Peyer's patch (tissue), 4 donors: ENCODE measurements at regions not wholly inside any gene's neighbourhood (a gene's known extent, or its start where the extent isn't known, plus 50 kb on each side); places are given as distances from the start of the nearest gene placed in this dataset.

Source experiments
- POLR2A ChIP-seq, 2 donors: fragments of 450-650 bp; IDR thresholded peaks; one replicate each; pipeline ENCODE4 v1.5.1; 2017; ENCODE audit warnings: antibody characterized with exemption in 2 of 2, mild to moderate bottlenecking in 2 of 2, moderate library complexity in 2 of 2
- TF ChIP-seq, protein P1 (sequence below), 6 experiments: fragments of 450-650 bp in 4 of 6; fragments of 200-600 bp in 2 of 6; sonication (generic) in 1 of 6; IDR thresholded peaks; one replicate each; pipeline ENCODE4 v1.5.1; 2017 to 2019; ENCODE audit warnings: antibody characterized with exemption in 6 of 6, mild to moderate bottlenecking in 3 of 6, moderate library complexity in 1 of 6

DNA sequence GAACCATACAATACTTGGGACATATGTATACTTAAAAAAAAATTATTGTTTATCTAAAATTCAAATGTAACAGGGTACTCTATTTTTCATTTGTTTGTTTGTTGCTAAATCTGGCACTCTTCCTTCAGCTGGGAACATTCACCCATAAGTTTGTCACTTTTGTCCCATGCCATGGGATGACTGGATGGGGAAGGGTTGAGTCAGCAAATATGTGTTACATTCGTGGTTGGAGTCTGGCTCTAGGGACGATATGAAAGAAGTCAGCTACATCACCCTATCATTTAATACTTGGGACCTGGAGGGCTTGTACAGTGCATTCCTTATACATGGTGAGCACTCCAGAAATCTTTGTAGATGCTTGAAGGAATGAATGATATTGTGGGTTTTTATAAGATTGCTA lies 131.3 kb downstream of the IPO8 start:
- no peak for TF ChIP-seq POLR2A (IDR thresholded peaks at IDR 0.05)
- TF ChIP-seq, protein P1, sequence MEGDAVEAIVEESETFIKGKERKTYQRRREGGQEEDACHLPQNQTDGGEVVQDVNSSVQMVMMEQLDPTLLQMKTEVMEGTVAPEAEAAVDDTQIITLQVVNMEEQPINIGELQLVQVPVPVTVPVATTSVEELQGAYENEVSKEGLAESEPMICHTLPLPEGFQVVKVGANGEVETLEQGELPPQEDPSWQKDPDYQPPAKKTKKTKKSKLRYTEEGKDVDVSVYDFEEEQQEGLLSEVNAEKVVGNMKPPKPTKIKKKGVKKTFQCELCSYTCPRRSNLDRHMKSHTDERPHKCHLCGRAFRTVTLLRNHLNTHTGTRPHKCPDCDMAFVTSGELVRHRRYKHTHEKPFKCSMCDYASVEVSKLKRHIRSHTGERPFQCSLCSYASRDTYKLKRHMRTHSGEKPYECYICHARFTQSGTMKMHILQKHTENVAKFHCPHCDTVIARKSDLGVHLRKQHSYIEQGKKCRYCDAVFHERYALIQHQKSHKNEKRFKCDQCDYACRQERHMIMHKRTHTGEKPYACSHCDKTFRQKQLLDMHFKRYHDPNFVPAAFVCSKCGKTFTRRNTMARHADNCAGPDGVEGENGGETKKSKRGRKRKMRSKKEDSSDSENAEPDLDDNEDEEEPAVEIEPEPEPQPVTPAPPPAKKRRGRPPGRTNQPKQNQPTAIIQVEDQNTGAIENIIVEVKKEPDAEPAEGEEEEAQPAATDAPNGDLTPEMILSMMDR (IDR thresholded peaks at IDR 0.05): no peak
